GM21367 (cell line): ENCODE measurements at regions not wholly inside any gene's neighbourhood (a gene's known extent, or its start where the extent isn't known, plus 50 kb on each side); places are given as distances from the start of the nearest gene placed in this dataset.

Experiments
- ATAC-seq: cut with Tn5 transposase; IDR thresholded peaks from one replicate; pipeline ENCODE4 v1.9.1; 2021; ENCODE audit not compliant: unreplicated experiment

- no peak for ATAC-seq
These were observed 108.1 kb downstream of the DHX15 start for GRCh38 chr4:24476282-24476681.

DNA sequence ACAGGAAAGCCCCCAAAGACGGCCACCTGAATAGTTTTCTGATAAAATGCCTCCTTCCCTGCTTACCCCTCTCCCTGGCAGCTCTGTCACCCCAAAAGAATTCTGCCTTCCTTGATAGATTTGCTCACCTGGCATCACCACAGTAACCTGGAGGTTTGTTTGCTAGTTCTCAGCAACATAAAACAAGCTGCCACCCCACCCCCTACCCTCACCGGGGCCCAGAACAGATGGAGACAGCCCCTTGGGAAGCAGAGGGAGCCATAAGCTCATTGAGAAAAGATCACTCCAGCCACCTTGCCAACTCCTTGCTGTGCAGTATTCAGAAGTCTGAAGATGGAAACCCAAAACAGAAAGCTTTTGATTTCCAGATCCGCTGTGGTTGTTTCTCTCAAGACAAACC, 108.6 kb downstream of the DHX15 start:
- no peak for ATAC-seq

GRCh38 chr4:24473309-24473721, 111.0 kb downstream of the DHX15 start:
- ATAC-seq = no peak

- peak; percentile 65 for ATAC-seq
These were observed 111.6 kb downstream of the DHX15 start for GRCh38 chr4:24472514-24473308.

DNA sequence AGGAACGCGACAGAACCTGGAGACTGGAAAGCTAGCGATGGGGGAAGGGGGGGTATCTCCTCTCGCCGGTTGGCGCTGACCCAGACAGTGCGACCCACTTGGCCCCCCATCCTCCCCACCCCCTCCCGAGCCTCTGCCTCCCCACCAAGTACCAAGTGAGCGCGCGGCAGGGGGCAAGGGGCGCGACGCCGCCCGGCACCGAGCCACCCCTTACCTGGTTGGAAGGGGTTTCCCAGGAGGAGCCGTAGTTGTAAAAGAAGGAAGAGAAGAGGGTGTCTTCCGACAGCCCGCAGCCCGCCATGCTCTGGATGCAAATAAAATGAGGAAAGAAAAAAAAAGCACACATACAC, 112.2 kb downstream of the DHX15 start:
- no peak for ATAC-seq

GRCh38 chr4:24471486-24472160, 112.7 kb downstream of the DHX15 start:
- no peak for ATAC-seq

GRCh38 chr4:24470666-24471485, 113.5 kb downstream of the DHX15 start:
- ATAC-seq = no peak

GRCh38 chr4:24468071-24468470, 116.3 kb downstream of the DHX15 start:
- no peak for ATAC-seq

DNA sequence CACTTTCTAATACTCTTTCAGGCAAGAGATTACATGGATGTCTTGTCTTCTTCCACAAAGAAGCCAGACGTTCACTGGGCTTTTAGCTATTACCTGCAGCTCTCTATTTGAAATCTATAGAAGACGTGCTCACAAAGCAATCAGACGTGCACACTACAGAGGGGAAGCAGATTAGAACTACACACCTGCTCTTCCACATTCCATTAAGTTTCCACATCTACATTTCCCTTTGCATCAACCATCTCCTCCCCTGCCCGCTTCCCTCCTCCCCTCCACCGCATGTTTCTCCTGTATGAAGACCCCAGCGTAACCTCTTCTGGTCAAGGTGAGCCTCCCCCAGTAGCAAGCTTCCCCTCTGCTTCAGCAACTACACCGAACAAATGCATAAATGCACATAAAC, 119.8 kb downstream of the DHX15 start:
- no peak for ATAC-seq

DNA sequence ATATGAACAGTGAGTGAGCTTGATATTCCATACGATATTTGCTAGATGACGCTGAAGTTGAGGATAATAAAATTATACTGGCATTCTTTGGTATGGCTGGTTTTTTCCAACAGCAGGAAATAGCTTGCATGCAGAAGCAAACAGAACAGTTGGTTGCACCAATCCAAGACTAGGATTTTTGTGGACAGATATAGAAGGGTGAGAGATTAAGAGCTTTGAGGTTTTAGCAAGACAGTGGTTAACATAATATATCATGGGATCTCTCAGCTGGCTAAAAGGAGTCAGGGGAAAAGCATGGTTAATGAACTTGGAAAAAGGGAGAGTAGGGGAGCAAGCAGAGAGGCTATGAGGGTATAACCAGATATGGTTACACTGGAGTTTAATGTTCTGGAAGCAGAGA, 127.9 kb downstream of the DHX15 start:
- ATAC-seq = no peak

- ATAC-seq = no peak
These were observed 130.4 kb downstream of the DHX15 start for GRCh38 chr4:24453951-24454350.

DNA sequence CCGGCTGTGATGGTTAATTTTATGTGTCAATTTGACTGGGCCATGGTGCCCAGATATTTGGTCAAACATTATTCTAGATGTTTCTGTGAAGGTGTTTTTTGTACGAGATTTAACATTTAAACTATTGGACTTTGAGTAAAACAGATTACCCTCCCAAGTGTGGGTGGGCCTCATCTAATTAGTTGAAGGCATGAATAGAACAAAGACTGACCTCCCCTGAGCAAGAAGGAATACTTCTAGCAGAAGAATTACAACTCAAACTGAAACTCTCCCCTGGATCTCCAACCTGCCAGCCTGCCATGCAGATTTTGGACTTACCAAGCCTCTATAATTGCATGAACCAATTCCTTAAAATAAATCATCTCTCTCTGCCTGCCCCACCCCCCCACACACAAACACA, 132.5 kb downstream of the DHX15 start:
- no peak for ATAC-seq

GRCh38 chr4:24443200-24443599, 141.2 kb downstream of the DHX15 start:
- ATAC-seq = no peak

DNA sequence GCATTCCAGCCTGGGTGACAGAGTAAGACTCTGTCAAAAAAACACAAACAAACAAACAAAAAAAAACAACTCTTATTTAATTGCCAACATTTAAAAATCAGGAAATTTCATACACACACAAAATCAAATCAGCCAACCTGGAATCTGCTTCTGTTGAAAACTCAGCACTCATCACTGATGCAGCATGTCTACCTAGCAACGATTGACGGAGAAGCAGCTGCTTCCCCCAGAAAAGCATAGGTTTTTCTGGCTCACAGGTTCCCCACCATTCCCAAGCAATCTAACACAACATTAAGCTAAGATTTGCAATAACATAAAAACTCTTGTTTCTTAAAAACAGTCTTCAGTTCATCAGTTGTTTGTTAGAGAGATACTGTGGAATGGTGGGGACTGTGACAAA, 143.6 kb downstream of the DHX15 start:
- no peak for ATAC-seq

DNA sequence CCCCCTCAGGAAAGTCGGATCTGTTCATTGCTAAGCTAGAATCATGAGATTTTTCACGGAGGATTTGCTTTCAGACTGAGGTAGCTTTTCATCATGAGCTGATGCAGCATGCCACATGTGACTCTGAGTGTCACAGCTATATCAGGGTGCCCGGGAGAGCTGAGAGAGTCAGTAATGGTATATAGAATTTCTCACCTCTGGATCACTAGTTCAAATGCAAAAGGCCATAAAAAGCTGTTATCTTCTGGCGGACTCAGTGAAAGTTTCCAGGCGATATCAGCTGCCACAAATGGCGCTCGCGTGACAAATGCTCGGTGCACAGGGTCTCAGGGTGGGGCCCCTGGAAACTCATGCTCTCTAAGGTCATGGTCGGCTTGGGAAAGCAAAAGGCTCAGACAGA, 150.1 kb downstream of the DHX15 start:
- ATAC-seq = no peak

DNA sequence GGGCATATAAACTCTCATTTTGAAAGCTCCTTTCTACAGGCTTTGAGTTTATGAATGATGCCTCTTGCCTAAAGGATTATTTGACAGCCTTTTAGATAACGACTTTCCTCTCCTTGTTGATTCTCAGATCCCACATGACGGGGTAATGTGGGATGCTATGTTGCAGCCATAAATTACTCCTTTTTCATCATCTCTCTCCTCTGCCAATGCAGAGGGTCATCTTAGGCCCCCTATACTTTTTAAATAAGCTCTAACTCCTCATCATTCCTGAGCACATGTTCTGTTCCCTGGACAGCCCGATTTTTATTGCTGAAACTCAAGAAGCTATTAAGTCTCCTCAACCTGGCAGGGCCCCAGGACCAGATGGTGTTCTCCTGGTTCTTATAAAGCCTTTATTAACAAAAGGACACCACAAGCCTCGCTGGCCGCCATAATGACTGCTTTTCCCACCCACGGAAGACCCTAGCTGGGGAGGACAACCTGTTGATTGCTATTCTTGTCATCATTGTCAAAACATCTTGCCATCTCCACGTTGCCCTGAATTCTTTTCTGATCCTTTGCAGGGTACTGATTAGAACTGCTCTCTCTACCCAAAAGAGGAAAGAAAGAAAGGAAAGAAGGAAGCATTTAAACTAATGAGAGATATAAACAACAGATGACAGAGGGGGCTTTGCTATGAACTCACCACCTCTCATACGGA, 150.7 kb downstream of the DHX15 start:
- ATAC-seq = no peak

DNA sequence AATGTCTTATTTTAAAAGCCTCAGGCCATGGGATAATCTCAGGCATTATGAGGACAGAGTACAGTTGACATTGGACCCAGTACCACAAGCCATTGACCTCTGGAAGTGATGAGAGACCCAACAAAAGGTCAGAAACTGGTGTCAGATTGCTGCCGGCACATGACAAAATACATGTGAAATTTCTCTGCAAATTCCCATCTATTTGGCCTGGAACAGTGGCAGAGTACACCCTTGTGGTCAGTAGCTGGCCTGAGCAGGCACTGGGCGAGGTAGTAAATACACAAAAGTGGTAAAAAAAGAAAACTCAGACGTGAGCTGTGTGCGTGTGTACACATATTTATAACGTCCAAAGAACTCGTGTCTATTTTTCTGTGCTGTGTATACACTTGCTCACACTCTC, 155.5 kb downstream of the DHX15 start:
- ATAC-seq = no peak

GRCh38 chr4:24426557-24426956, 157.8 kb downstream of the DHX15 start:
- ATAC-seq = no peak

GRCh38 chr4:24425863-24426262, 158.5 kb downstream of the DHX15 start:
- ATAC-seq = no peak

DNA sequence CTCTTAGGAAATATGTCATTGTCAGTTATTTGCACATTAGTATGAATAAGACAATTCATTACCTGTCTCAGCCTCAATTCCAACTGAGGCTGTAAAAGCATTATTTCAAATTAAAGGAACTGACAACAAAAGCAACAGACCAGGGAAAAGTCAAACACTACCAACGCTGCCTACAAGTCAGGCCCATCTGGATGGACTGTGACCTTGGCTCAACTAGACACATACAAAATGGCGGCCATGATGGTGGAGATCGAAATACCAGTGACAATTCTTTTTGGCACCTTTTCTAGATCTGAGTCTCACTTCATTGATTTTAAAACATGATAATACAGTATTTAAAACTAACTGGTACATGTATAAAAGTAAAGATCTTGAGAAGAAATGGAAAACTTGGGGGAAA, 160.7 kb downstream of the DHX15 start:
- ATAC-seq = no peak

GRCh38 chr4:24422644-24423043, 161.7 kb downstream of the DHX15 start:
- ATAC-seq = no peak
